Adrenal gland (tissue), 5 donors: ENCODE measurements at regions not wholly inside any gene's neighbourhood (a gene's known extent, or its start where the extent isn't known, plus 50 kb on each side); places are given as distances from the start of the nearest gene placed in this dataset.

Experiments used
- POLR2A ChIP-seq, 2 donors: fragments of 450-650 bp; IDR thresholded peaks; one replicate each; pipeline ENCODE4 v1.6.1; 2017; ENCODE audit warnings: antibody characterized with exemption in 2 of 2, mild to moderate bottlenecking in 2 of 2, moderate library complexity in 1 of 2
- TF ChIP-seq, protein P1 (sequence below), 6 experiments: fragments of 450-650 bp in 4 of 6; fragments of 200-600 bp in 2 of 6; sonication (generic) in 1 of 6; IDR thresholded peaks; 1 replicate in 5 of 6; 2 replicates in 1 of 6; pipeline versions ENCODE4 v1.5.1 to v1.8.0; 2016 to 2021; ENCODE audit warnings: antibody characterized with exemption in 6 of 6, mild to moderate bottlenecking in 2 of 6, moderate library complexity in 1 of 6
- donor health status: DM: no; HTN: no; CAD: no.

DNA sequence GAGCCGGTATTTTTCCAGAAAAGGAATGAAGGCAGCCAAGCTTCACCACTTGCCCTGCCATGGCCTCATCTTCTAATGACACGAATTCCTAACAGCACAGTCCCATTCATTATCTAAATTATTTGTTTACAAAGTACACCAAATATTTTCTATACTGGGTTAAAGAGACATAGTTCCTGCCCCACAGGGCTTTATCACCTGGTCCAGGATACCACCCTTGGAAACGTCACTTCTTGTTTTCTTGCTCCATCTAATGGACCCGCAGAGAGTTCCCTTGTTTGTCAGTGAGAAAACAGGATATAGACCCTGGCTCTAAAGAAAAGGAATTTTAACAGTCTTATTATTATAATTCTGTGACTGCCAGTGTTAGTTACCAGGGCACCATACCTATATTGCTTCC, 1165.4 kb downstream of the GATA3 start:
- TF ChIP-seq, protein P1, sequence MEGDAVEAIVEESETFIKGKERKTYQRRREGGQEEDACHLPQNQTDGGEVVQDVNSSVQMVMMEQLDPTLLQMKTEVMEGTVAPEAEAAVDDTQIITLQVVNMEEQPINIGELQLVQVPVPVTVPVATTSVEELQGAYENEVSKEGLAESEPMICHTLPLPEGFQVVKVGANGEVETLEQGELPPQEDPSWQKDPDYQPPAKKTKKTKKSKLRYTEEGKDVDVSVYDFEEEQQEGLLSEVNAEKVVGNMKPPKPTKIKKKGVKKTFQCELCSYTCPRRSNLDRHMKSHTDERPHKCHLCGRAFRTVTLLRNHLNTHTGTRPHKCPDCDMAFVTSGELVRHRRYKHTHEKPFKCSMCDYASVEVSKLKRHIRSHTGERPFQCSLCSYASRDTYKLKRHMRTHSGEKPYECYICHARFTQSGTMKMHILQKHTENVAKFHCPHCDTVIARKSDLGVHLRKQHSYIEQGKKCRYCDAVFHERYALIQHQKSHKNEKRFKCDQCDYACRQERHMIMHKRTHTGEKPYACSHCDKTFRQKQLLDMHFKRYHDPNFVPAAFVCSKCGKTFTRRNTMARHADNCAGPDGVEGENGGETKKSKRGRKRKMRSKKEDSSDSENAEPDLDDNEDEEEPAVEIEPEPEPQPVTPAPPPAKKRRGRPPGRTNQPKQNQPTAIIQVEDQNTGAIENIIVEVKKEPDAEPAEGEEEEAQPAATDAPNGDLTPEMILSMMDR (IDR thresholded peaks at IDR 0.05) = no peak
- no peak for TF ChIP-seq POLR2A (IDR thresholded peaks at IDR 0.05)
